ENCODE measurements at regions not wholly inside any gene's neighbourhood (a gene's known extent, or its start where the extent isn't known, plus 50 kb on each side); places are given as distances from the start of the nearest gene placed in this dataset.
"Not testable (repeated sequence)": the region's sequence is repeated elsewhere in the genome, so short reads cannot be mapped to it uniquely, and the experiment has no call there.

DNA sequence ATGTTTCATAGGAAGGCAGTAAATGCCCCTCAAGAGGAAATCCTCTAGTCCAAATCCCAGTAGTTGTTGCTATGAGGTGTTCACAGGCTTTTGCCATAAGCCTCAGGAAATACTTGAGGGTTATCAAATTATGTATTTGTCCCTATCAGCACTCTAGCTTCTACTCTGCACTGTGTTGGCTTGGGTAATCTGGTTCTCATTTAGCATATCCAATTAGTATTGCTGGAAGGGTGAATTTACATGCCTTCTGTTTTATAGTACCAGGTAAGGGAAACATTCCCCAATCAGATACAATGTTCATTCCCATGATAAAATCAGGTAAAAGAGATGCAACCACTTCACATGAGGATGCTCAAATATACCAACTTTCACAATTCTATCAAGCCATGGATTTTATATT is 211.2 kb downstream of the S1PR1 start:
- no peak overlapping the region for H3K27ac Mint-ChIP-seq
- no peaks in the 10 kb centered on the region for H3K36me3 Mint-ChIP-seq (ENCODE audit: low read depth)
- H3K4me3 Mint-ChIP-seq, result no peak overlapping the region
- H3K27me3 Mint-ChIP-seq, result peaks cover 12% of the 10 kb centered on the region
- peaks cover 27% of the 10 kb centered on the region for H3K4me1 Mint-ChIP-seq (ENCODE audit: low read depth)
- peaks cover 2% of the 10 kb centered on the region for H3K9me3 Mint-ChIP-seq

- H3K36me3 Mint-ChIP-seq (ENCODE audit: low read depth); H3K9me3 Mint-ChIP-seq; H3K27ac Mint-ChIP-seq; H3K4me3 Mint-ChIP-seq: not testable (repeated sequence)
- Mint-ChIP-seq H3K27me3 (peaks cover 12% of the 10 kb centered on the region), H3K4me1 (ENCODE audit: low read depth) (peaks cover 41% of the 10 kb centered on the region)
Observed at GRCh38 chr1:101450691-101451090, 213.9 kb downstream of the S1PR1 start.

DNA sequence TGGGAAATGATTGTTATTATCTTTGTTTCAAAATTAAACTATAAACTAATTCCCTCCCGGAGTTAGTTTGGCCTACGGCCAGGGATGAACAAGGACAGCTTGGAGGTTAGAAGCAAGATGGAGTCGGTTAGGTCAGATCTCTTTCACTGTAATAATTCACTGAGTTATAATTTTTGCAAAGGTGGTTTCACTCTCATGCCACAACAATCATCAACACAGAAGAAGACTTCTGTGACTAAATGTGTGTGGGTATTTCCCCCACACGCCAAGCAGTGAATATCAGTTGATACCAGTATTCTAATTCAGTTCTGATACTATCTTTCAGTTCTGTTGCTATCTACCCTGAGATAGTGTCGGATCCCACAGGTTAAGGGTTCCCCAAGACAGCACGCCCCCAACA is 215.1 kb downstream of the S1PR1 start:
- H3K27ac Mint-ChIP-seq, result no peak overlapping the region
- no peaks in the 10 kb centered on the region for H3K36me3 Mint-ChIP-seq (ENCODE audit: low read depth)
- H3K27me3 Mint-ChIP-seq, result peaks cover 12% of the 10 kb centered on the region
- peaks cover 3% of the 10 kb centered on the region for H3K9me3 Mint-ChIP-seq
- no peak overlapping the region for H3K4me3 Mint-ChIP-seq
- H3K4me1 Mint-ChIP-seq (ENCODE audit: low read depth), result peaks cover 41% of the 10 kb centered on the region

- Mint-ChIP-seq H3K27ac (no peak overlapping the region), H3K4me3 (no peak overlapping the region), H3K27me3 (peaks cover 7% of the 10 kb centered on the region), H3K4me1 (ENCODE audit: low read depth) (peaks cover 41% of the 10 kb centered on the region), H3K36me3 (ENCODE audit: low read depth) (no peaks in the 10 kb centered on the region), H3K9me3 (peaks cover 3% of the 10 kb centered on the region)
Observed at GRCh38 chr1:101452825-101453224, 216.0 kb downstream of the S1PR1 start.

- H3K4me1 Mint-ChIP-seq (ENCODE audit: low read depth), result peaks cover 41% of the 10 kb centered on the region
- peak overlapping the region; percentile 2 for H3K27ac Mint-ChIP-seq
- H3K4me3 Mint-ChIP-seq, result no peak overlapping the region
Observed at GRCh38 chr1:101453844-101454243, 217.0 kb downstream of the S1PR1 start.

DNA sequence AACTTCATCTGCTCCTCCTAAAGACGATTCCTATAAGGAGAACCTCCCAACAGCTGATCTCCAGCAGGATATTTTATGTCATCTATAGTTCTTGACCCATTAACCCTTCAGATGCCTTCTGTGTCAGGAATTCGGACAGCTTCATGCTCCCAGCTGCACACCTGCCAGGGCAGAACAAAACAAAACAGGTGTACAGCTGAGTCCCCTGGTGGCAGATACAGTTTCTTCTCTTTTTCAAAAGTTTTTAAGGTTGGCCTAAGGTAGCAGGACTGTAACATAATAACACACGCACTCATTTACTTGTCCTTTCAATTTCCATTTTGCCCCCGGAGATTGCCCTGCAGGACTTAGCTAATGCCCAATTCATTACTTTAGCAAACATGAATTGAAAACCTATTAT is 218.3 kb downstream of the S1PR1 start:
- H3K27ac Mint-ChIP-seq, result no peak overlapping the region
- peaks cover 3% of the 10 kb centered on the region for H3K9me3 Mint-ChIP-seq
- H3K4me1 Mint-ChIP-seq (ENCODE audit: low read depth), result peaks cover 34% of the 10 kb centered on the region
- no peak overlapping the region for H3K4me3 Mint-ChIP-seq
- no peaks in the 10 kb centered on the region for H3K27me3 Mint-ChIP-seq
- H3K36me3 Mint-ChIP-seq (ENCODE audit: low read depth), result no peaks in the 10 kb centered on the region

More at GRCh38 chr1:101453844-101454243, 217.0 kb downstream of the S1PR1 start:
- Mint-ChIP-seq H3K9me3 (peaks cover 3% of the 10 kb centered on the region), H3K36me3 (ENCODE audit: low read depth) (no peaks in the 10 kb centered on the region), H3K27me3 (no peaks in the 10 kb centered on the region)

- no peaks in the 10 kb centered on the region for H3K36me3 Mint-ChIP-seq (ENCODE audit: low read depth)
- H3K9me3 Mint-ChIP-seq, result no peaks in the 10 kb centered on the region
- no peaks in the 10 kb centered on the region for H3K27me3 Mint-ChIP-seq
- no peaks in the 10 kb centered on the region for H3K4me1 Mint-ChIP-seq (ENCODE audit: low read depth)
- H3K4me3 Mint-ChIP-seq, result no peak overlapping the region
- no peak overlapping the region for H3K27ac Mint-ChIP-seq
Observed at GRCh38 chr1:101460739-101461138, 223.9 kb downstream of the S1PR1 start.

DNA sequence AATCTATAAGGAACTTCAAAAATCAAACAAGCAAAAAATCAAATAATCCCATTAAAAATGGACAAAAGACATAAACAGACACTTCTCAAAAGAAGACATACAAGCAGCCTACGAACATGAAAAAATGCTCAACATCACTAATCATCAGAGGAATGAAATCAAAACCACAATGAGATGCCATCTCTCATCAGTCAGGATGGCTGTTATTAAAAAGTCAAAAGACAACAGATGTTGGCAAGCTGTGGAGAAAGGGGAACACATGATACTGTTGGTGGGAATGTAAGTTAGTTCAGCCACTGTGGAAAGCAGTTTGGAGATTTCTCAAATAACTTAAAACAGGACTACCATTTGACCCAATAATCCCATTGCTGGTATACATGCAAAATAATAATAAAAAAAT is 226.4 kb downstream of the S1PR1 start:
- no peaks in the 10 kb centered on the region for H3K4me1 Mint-ChIP-seq (ENCODE audit: low read depth)
- H3K27ac Mint-ChIP-seq, result no peak overlapping the region
- no peaks in the 10 kb centered on the region for H3K36me3 Mint-ChIP-seq (ENCODE audit: low read depth)
- no peaks in the 10 kb centered on the region for H3K27me3 Mint-ChIP-seq
- no peak overlapping the region for H3K4me3 Mint-ChIP-seq
- no peaks in the 10 kb centered on the region for H3K9me3 Mint-ChIP-seq

GRCh38 chr1:101465941-101466340 is 229.1 kb downstream of the S1PR1 start:
- no peak overlapping the region for H3K4me3 Mint-ChIP-seq
- H3K36me3 Mint-ChIP-seq (ENCODE audit: low read depth), result no peaks in the 10 kb centered on the region
- H3K9me3 Mint-ChIP-seq, result peaks cover 4% of the 10 kb centered on the region
- no peaks in the 10 kb centered on the region for H3K4me1 Mint-ChIP-seq (ENCODE audit: low read depth)
- H3K27ac Mint-ChIP-seq, result no peak overlapping the region
- no peaks in the 10 kb centered on the region for H3K27me3 Mint-ChIP-seq

- Mint-ChIP-seq H3K9me3 (peaks cover 9% of the 10 kb centered on the region), H3K27ac (no peak overlapping the region), H3K4me1 (ENCODE audit: low read depth) (no peaks in the 10 kb centered on the region), H3K36me3 (ENCODE audit: low read depth) (no peaks in the 10 kb centered on the region), H3K4me3 (no peak overlapping the region), H3K27me3 (peaks cover 3% of the 10 kb centered on the region)
Observed at GRCh38 chr1:101474039-101474665, 237.3 kb downstream of the S1PR1 start.

DNA sequence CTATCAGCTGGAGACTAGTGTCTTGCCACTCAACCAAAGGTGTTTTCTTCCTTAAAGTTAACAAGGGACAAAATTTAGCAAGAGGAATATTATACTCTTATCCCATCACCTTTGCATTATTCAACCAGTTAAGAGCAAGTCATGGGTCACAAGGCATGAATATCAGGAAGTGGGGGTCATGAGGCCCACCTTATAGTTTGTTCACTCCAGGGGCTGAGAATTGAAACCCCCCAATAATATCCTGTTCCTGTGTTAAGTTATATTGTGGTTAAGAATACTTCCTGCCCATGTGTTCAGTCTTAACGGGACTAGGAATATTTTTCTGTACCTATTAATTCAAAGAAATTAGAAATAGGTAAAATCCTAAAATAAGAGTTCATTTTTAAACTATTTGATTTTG is 239.7 kb downstream of the S1PR1 start:
- Mint-ChIP-seq H3K27ac (no peak overlapping the region), H3K4me3 (no peak overlapping the region), H3K9me3 (peaks cover 2% of the 10 kb centered on the region), H3K36me3 (ENCODE audit: low read depth) (no peaks in the 10 kb centered on the region), H3K4me1 (ENCODE audit: low read depth) (no peaks in the 10 kb centered on the region), H3K27me3 (peaks cover 3% of the 10 kb centered on the region)

DNA sequence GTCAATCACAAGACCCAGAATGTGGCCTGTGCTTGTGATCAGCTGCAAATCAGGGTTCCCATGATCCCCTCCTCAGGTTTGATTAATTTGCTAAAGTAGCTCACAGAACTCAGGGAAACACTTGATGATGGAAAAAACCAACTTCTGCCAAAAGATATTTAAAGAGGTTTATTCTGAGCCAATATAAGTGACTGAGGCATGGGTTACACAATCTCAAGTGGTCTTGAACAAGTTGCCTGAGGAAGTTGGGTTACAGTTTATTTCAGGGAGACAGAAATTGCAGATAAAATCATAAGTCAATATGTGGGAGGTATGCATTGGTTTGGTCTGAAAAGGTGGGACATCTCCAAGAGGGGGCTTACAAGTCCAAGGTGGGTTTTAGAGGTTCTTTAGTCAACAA is 243.1 kb downstream of the S1PR1 start:
- Mint-ChIP-seq H3K27me3 (peaks cover 7% of the 10 kb centered on the region), H3K4me1 (ENCODE audit: low read depth) (no peaks in the 10 kb centered on the region), H3K9me3 (no peaks in the 10 kb centered on the region), H3K4me3 (no peak overlapping the region), H3K27ac (no peak overlapping the region), H3K36me3 (ENCODE audit: low read depth) (no peaks in the 10 kb centered on the region)

DNA sequence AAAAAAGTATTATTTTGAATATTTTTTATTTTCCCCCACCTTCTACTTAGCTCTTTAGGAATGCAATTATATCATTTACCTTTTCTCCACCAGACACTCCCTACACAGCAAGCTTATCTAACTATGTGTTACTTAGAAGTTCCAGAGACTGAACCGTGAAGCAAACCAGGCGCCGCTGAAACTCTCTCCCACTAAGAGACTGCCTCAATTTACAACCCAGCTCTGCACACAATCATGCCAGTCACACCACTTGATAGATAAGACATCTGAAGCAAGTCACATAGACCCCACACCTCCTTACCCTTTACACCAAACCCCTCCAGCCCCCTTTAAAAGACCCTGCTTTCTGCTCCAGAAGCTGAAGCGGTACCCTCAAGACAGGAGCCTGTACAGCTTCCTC is 245.5 kb downstream of the S1PR1 start:
- H3K36me3 Mint-ChIP-seq (ENCODE audit: low read depth), result no peaks in the 10 kb centered on the region
- H3K4me1 Mint-ChIP-seq (ENCODE audit: low read depth), result no peaks in the 10 kb centered on the region
- no peak overlapping the region for H3K27ac Mint-ChIP-seq
- H3K4me3 Mint-ChIP-seq, result no peak overlapping the region
- no peaks in the 10 kb centered on the region for H3K9me3 Mint-ChIP-seq
- peaks cover 5% of the 10 kb centered on the region for H3K27me3 Mint-ChIP-seq

GRCh38 chr1:101483982-101484688 is 247.3 kb downstream of the S1PR1 start:
- Mint-ChIP-seq H3K4me3 (no peak overlapping the region), H3K9me3 (no peaks in the 10 kb centered on the region), H3K4me1 (ENCODE audit: low read depth) (no peaks in the 10 kb centered on the region), H3K36me3 (ENCODE audit: low read depth) (no peaks in the 10 kb centered on the region), H3K27me3 (peaks cover 5% of the 10 kb centered on the region), H3K27ac (no peak overlapping the region)

GRCh38 chr1:101484689-101485338 is 248.0 kb downstream of the S1PR1 start:
- Mint-ChIP-seq H3K4me1 (ENCODE audit: low read depth) (no peaks in the 10 kb centered on the region), H3K27me3 (peaks cover 5% of the 10 kb centered on the region), H3K9me3 (peaks cover 4% of the 10 kb centered on the region), H3K27ac (no peak overlapping the region), H3K4me3 (no peak overlapping the region), H3K36me3 (ENCODE audit: low read depth) (no peaks in the 10 kb centered on the region)
